T-helper 2 cell treated with Interferon-gamma antibody and Interleukin-4, amounts not matched to agents 5 μg/mL and 100 μg/mL, for 36 hours (primary cell): ENCODE measurements at regions not wholly inside any gene's neighbourhood (a gene's known extent, or its start where the extent isn't known, plus 50 kb on each side); places are given as distances from the start of the nearest gene placed in this dataset.

Experiments
- DNase-seq: peaks from one replicate; pipeline ENCODE4 v3.0.0; 2021; ENCODE audit warnings: low spot score
- H3K27ac Mint-ChIP-seq: one replicate; pipeline ENCODE4 v1.8.0; 2021; ENCODE audit warnings: mild to moderate bottlenecking, mixed read lengths
- H3K27me3 Mint-ChIP-seq: one replicate; pipeline ENCODE4 v1.8.0; 2021; ENCODE audit warnings: low read depth, mixed read lengths
- H3K36me3 Mint-ChIP-seq: one replicate; pipeline ENCODE4 v1.8.0; 2021; ENCODE audit warnings: low read depth, mixed read lengths
- H3K4me1 Mint-ChIP-seq: one replicate; pipeline ENCODE4 v1.8.0; 2021; ENCODE audit warnings: low read depth, mixed read lengths
- H3K4me3 Mint-ChIP-seq: one replicate; pipeline ENCODE4 v1.8.0; 2022; ENCODE audit warnings: mild to moderate bottlenecking, moderate library complexity, mixed read lengths
- H3K9me3 Mint-ChIP-seq: one replicate; pipeline ENCODE4 v1.8.0; 2021; ENCODE audit warnings: mixed read lengths

DNA sequence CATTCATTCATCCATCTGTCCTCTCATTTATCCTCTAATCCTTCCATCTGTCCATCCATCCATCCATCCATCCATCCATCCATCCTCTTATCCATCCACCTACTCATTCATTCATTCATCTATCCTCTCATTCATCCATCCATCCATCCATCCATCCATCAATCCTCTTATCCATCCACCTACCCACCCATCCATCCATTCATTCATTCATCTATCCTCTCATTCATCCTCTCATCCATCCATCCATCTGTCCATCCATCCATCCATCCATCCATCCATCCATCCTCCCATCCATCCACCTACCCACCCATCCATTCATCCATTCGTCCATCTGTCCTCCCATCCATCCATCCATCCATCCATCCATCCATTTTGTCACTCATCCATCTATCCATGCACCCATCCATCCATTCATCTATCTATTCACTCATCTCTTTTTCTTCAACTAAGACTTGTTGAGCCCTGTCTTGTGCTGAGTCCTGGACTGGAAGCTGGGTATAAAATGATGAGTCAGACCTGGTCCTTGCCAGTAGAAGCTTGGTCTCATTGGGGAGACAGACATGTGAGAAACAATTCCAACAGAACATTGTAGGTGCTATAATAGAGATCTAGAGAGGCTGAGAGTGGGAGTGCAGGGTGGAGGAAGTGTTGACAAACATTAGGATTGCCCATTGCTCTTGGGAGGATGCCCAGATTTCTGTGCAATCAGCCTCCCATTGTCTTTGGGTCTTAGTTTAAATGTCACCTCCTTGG lies 55.0 kb upstream of the IER5L start:
- no peaks in the 10 kb centered on the region for H3K27me3 Mint-ChIP-seq
- peaks cover 16% of the 10 kb centered on the region for H3K9me3 Mint-ChIP-seq
- no peak overlapping the region for H3K4me3 Mint-ChIP-seq
- peak overlapping the region; percentile 22 for H3K27ac Mint-ChIP-seq
- DNase-seq = no peak
- no peaks in the 10 kb centered on the region for H3K36me3 Mint-ChIP-seq
- peaks cover 41% of the 10 kb centered on the region for H3K4me1 Mint-ChIP-seq

DNA sequence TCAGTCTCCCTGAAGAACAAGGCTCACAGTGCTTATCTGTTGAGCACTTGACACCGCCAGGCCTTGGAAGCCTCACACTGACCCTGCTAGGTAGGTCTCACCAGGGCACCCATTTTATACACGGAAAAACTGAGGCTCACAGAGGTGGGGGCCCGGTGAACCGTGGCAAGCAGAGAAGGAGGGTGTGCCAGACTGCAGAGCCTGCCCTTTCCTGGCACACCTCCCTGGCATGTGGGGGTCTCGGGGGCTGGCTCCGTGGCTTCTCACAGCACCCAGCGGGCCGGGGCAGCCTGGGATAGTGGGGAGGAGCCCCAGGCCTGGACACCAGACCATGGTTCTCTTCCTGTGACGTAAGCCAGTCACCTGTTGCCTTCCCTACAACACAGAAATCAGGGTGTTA lies 53.7 kb upstream of the IER5L start:
- Mint-ChIP-seq H3K27me3 (no peaks in the 10 kb centered on the region), H3K4me3 (no peak overlapping the region), H3K4me1 (peaks cover 28% of the 10 kb centered on the region)

DNA sequence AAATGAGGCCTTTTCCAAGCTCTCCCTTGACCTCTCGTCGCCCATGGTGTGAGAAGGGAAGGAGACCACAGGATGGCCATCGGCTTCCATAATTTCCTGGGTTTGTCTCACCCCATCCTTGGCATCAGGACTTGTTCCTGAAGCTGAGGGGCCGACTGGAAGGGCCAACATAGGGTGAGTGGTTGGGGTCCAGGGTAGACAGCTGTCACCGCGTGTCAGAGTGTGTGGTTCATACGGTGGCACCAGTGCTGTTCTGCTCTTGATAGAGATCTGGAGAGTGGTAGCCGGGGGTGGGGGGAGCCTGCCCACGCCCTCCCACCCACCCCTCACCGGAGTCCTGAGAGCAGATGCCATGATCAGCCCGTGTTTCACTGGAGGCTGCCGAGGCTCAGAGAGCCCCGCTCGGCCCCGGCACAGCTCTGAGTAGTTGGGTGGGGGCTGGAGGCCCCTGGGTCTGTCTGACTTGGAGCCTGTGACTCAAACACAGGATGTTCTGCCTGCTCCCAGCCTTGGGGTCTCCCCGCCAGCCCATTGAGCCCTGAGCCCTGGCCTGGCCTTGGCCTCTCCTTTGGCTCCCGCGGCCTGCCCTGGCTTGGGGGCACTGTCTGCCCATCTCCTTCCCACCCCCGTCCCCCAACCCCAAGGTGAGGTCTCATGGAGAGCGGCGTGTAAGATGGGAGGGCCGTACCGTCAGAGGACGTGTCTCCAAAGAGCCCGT lies 53.1 kb upstream of the IER5L start:
- Mint-ChIP-seq H3K27ac (no peak overlapping the region), H3K36me3 (no peaks in the 10 kb centered on the region), H3K9me3 (peaks cover 16% of the 10 kb centered on the region), H3K27me3 (no peaks in the 10 kb centered on the region), H3K4me1 (peaks cover 27% of the 10 kb centered on the region), H3K4me3 (no peak overlapping the region)
- DNase-seq = no peak

More for the DNA sequence above, 53.7 kb upstream of the IER5L start:
- Mint-ChIP-seq H3K27ac (no peak overlapping the region), H3K36me3 (no peaks in the 10 kb centered on the region), H3K9me3 (peaks cover 16% of the 10 kb centered on the region)
- DNase-seq = no peak

DNA sequence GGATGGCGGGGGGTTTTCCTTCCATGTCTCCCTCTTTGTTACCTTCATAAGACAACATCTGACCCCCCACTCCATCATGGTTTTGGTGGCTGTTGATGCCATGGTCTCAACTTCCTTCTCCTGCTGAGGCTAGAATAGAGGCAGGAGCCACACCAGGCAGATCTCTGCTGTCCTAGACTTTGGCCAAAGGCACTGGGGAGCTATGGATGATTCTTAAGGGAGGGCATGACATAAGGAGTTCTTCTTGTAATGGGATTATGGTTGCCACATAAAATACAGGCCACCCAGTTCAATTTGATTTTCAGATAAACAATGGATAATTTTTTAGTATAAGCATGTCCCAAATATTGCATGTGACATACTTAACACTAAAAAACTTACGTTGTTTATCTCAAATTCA lies 52.2 kb upstream of the IER5L start:
- no peak overlapping the region for H3K4me3 Mint-ChIP-seq
- H3K27me3 Mint-ChIP-seq = no peaks in the 10 kb centered on the region
- peaks cover 16% of the 10 kb centered on the region for H3K9me3 Mint-ChIP-seq
- no peaks in the 10 kb centered on the region for H3K36me3 Mint-ChIP-seq
- peaks cover 27% of the 10 kb centered on the region for H3K4me1 Mint-ChIP-seq
- H3K27ac Mint-ChIP-seq = no peak overlapping the region
- DNase-seq = no peak
